22Rv1 (cell line): ENCODE measurements at regions not wholly inside any gene's neighbourhood (a gene's known extent, or its start where the extent isn't known, plus 50 kb on each side); places are given as distances from the start of the nearest gene placed in this dataset.

Experiments
- CTCF ChIP-seq: fragments of 450-650 bp; IDR thresholded peaks from 2 replicates; pipeline ENCODE4 v1.5.1; 2017; ENCODE audit warnings: mild to moderate bottlenecking
- ZFX ChIP-seq: fragments of 450-650 bp; IDR thresholded peaks from 2 replicates; pipeline ENCODE4 v1.6.1; 2017; ENCODE audit warnings: antibody characterized with exemption, borderline replicate concordance

DNA sequence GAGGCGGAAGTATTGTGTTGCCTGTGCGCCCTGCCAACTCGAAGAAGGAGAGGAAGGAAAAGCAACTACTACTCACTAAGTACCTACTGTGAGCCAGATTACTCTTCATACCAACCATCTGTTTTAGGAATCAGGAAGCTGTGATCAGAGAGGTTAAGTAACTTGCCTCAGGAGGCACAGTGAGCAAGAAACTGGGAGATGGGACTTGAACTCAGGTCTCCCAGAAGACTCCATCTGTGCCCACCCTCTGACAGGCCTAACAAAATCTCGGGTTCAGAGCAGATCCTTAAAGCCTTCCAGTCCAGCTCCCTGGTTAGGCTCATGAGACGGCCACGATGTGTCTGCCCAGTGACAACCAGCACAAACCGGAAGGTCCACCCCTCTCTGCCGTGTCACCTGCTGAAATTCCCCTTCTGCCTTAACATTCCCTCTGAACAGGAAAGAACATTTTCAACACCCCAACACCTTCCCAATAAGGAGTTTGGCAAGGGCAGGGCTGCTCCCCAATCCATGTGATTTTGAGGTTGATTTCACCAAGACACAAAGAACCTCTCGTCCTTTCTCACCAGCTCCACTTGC, 230.1 kb downstream of the TOMM20 start:
- TF ChIP-seq CTCF (no peak), ZFX (no peak)
